ENCODE measurements at regions not wholly inside any gene's neighbourhood (a gene's known extent, or its start where the extent isn't known, plus 50 kb on each side); places are given as distances from the start of the nearest gene placed in this dataset.

DNA sequence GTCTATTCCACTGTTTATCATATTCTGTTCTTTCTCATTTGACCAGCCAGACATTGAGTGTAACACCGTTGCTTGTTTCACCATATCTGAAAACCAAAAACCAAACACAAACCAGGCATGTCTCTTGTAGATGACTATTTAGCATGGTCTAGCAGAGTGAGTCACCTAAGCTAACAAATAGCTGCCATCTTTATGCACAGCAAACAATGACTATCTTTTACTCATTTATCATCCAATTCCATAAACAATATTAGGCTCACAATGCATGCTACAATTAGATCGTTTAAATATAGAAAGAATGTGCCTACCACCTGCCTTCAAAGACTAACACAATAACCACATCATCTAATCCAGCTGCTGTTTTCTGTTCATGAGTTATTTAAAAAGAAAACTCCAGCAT is 495.4 kb downstream of the PCDH19 start:
- no peaks in the 10 kb centered on the region for H3K9me3 Mint-ChIP-seq
- H3K36me3 Mint-ChIP-seq = no peaks in the 10 kb centered on the region
- peaks cover 2% of the 10 kb centered on the region for H3K27me3 Mint-ChIP-seq (ENCODE audit: low read depth)

DNA sequence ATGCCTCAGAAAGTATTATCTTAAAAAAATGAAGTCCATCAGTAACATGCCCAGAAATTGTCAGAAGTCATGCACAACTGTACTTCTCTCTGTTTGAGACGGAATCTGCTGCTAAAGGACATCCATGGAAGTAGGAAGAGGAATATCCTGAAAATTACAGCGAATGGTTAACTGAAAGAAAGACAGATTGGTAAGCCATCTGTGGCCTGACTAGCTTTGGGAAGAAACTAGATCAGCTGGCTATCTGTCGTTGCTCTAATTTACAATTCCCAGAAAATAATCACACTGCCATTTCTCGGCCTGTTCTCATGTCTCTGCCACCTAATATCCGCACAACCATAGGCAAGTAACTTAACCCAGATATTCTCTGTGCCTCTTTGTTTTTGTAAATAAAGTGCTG is 496.5 kb downstream of the PCDH19 start:
- H3K36me3 Mint-ChIP-seq = no peaks in the 10 kb centered on the region
- H3K4me1 Mint-ChIP-seq = peaks cover 3% of the 10 kb centered on the region
- H3K27ac Mint-ChIP-seq = no peak overlapping the region
- H3K27me3 Mint-ChIP-seq (ENCODE audit: low read depth) = peaks cover 2% of the 10 kb centered on the region
- TF ChIP-seq, protein P1, sequence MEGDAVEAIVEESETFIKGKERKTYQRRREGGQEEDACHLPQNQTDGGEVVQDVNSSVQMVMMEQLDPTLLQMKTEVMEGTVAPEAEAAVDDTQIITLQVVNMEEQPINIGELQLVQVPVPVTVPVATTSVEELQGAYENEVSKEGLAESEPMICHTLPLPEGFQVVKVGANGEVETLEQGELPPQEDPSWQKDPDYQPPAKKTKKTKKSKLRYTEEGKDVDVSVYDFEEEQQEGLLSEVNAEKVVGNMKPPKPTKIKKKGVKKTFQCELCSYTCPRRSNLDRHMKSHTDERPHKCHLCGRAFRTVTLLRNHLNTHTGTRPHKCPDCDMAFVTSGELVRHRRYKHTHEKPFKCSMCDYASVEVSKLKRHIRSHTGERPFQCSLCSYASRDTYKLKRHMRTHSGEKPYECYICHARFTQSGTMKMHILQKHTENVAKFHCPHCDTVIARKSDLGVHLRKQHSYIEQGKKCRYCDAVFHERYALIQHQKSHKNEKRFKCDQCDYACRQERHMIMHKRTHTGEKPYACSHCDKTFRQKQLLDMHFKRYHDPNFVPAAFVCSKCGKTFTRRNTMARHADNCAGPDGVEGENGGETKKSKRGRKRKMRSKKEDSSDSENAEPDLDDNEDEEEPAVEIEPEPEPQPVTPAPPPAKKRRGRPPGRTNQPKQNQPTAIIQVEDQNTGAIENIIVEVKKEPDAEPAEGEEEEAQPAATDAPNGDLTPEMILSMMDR (IDR thresholded peaks at IDR 0.05; ENCODE audit: unreplicated experiment) = no peak
- no peak for DNase-seq (ENCODE audit: low spot score in 2 of 2, unreplicated experiment in 2 of 2)
- no peaks in the 10 kb centered on the region for H3K9me3 Mint-ChIP-seq
- no peak overlapping the region for H3K4me3 Mint-ChIP-seq

More for the DNA sequence above, 495.4 kb downstream of the PCDH19 start:
- H3K4me3 Mint-ChIP-seq = no peak overlapping the region
- H3K27ac Mint-ChIP-seq = no peak overlapping the region
- no peak for DNase-seq (ENCODE audit: low spot score in 2 of 2, unreplicated experiment in 2 of 2)
- TF ChIP-seq, protein P1 (IDR thresholded peaks at IDR 0.05; ENCODE audit: unreplicated experiment) = no peak
- peaks cover 3% of the 10 kb centered on the region for H3K4me1 Mint-ChIP-seq

DNA sequence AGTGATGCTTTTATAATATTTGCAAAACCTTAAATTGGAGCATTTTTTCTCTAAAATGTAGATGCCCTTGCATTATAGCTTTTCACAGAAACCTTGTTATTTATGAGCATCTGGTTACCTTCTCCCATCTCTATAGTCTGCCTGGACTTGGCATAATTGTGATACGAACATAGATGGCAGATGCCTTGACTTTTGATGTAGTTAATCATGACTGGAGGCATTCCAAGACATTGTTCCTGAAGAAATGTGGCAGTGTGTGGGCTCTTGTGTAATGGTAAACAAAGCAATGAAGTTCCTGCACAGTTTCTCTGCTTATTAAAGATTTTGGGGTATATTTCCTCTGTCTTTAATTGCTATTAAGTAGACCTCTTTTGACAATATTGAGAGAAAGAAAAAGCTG is 500.1 kb downstream of the PCDH19 start:
- Mint-ChIP-seq H3K27me3 (ENCODE audit: low read depth) (peaks cover 2% of the 10 kb centered on the region), H3K27ac (no peak overlapping the region), H3K36me3 (no peaks in the 10 kb centered on the region), H3K4me1 (peaks cover 3% of the 10 kb centered on the region), H3K4me3 (no peak overlapping the region), H3K9me3 (no peaks in the 10 kb centered on the region)
- TF ChIP-seq, protein P1 (IDR thresholded peaks at IDR 0.05; ENCODE audit: unreplicated experiment) = no peak
- DNase-seq (ENCODE audit: low spot score in 2 of 2, unreplicated experiment in 2 of 2) = no peak

DNA sequence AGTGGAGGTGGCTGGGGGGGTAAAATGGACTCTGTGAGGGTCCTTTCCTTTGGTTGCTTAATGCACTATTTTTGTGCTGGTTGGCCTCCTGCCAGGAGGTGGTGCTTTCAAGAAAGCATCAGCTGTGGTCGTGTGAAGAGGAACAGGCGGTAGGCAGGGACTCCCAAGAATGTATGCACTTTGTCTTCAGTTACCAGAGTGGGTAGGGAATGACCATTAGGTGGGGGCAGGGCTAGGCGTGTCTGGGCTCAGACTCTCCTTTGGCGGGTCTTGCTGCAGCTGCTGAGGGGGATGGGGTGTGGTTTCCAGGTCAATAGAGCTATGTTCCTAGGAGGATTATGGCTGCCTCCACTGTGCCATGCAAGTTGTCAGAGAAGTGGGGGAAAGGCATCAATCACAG is 509.0 kb downstream of the PCDH19 start:
- H3K4me1 Mint-ChIP-seq = no peaks in the 10 kb centered on the region
- H3K36me3 Mint-ChIP-seq = no peaks in the 10 kb centered on the region
- no peaks in the 10 kb centered on the region for H3K27me3 Mint-ChIP-seq (ENCODE audit: low read depth)
- DNase-seq (ENCODE audit: low spot score in 2 of 2, unreplicated experiment in 2 of 2) = no peak
- peaks cover 14% of the 10 kb centered on the region for H3K9me3 Mint-ChIP-seq
- H3K4me3 Mint-ChIP-seq = no peak overlapping the region
- TF ChIP-seq, protein P1 (IDR thresholded peaks at IDR 0.05; ENCODE audit: unreplicated experiment) = no peak
- H3K27ac Mint-ChIP-seq = no peak overlapping the region

DNA sequence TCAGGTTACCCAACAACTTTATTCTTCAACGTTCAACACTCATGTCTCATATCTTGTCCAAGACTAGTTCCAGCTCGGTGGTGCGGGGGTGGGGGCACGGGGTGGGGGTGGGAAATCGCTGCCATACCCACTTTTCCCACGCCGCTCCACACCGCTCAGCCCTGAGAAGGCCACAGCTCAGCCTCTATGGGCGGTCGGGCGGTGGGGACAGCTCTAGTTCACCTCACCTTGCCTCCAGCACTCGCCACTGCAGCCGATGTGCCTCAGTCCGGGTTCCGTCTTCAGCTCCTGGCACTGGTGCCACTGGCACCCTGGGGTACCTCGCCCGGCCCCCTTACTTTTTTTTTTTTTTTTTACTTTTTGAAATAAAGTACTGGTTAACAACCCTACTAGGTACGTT is 522.2 kb downstream of the PCDH19 start:
- Mint-ChIP-seq H3K27me3 (ENCODE audit: low read depth) (peaks cover 6% of the 10 kb centered on the region), H3K27ac (no peak overlapping the region), H3K36me3 (no peaks in the 10 kb centered on the region), H3K9me3 (peaks cover 14% of the 10 kb centered on the region), H3K4me1 (no peaks in the 10 kb centered on the region), H3K4me3 (no peak overlapping the region)
- TF ChIP-seq, protein P1 (IDR thresholded peaks at IDR 0.05; ENCODE audit: unreplicated experiment) = no peak
- no peak for DNase-seq (ENCODE audit: low spot score in 2 of 2, unreplicated experiment in 2 of 2)

DNA sequence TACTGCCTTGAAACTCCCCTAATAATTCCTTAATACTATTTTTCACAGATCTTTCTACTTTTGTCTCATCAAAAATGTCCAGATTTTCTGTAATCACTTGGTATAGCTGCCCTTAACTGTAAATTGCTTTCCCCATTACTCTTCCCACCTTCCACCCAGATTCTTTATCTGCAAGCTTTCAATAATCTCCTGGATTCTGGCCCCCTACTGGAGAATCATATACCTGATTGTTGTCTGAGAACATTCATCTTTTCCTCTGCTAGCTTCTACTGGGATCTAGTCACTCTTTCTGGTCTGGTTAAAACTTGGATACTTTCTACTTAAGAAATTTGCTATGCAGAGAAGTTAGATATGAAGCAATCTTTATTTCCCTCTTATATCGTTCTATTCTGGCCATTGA is 552.6 kb downstream of the PCDH19 start:
- no peak overlapping the region for H3K4me3 Mint-ChIP-seq

More for the DNA sequence above, 552.6 kb downstream of the PCDH19 start:
- DNase-seq (ENCODE audit: low spot score in 2 of 2, unreplicated experiment in 2 of 2) = no peak
- Mint-ChIP-seq H3K36me3 (no peaks in the 10 kb centered on the region), H3K27ac (no peak overlapping the region), H3K9me3 (no peaks in the 10 kb centered on the region), H3K4me1 (no peaks in the 10 kb centered on the region), H3K27me3 (ENCODE audit: low read depth) (no peaks in the 10 kb centered on the region)
- TF ChIP-seq, protein P1 (IDR thresholded peaks at IDR 0.05; ENCODE audit: unreplicated experiment) = peak; percentile 19
